ENCODE measurements at regions not wholly inside any gene's neighbourhood (a gene's known extent, or its start where the extent isn't known, plus 50 kb on each side); places are given as distances from the start of the nearest gene placed in this dataset.

DNA sequence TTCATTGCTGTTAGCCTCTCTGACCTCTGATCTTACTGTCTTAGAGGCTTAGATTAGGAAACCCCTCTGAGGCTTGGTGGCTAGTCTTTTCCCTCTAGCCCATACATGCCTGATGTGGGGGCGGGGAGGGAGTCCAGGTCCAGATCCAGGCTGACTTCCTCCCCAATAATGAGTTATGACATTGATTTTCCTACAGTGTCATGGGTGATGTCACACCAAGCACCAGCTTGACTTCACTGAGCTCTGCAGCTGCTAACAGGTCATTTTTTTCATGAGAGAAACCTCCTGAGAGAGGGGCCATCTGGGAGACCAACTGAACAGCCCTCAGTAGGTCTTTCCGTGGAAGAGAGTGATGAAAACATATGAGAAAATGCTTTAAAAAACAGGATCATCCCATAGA is 180.2 kb upstream of the N4BP1 start:
- peaks cover 3% of the 10 kb centered on the region for H3K9me3 ChIP-seq
- DNase-seq (ENCODE audit: low spot score in 2 of 2) = no peak
- no peak overlapping the region for H3K27ac ChIP-seq
- no peaks in the 10 kb centered on the region for H3K27me3 ChIP-seq
- H3K4me3 ChIP-seq = no peak overlapping the region
- no peak for TF ChIP-seq POLR2AphosphoS5 (IDR thresholded peaks at IDR 0.05)
- no peak for TF ChIP-seq POLR2A (IDR thresholded peaks at IDR 0.05)
- no peak for TF ChIP-seq EP300 (IDR thresholded peaks at IDR 0.05)
- TF ChIP-seq, protein P1, sequence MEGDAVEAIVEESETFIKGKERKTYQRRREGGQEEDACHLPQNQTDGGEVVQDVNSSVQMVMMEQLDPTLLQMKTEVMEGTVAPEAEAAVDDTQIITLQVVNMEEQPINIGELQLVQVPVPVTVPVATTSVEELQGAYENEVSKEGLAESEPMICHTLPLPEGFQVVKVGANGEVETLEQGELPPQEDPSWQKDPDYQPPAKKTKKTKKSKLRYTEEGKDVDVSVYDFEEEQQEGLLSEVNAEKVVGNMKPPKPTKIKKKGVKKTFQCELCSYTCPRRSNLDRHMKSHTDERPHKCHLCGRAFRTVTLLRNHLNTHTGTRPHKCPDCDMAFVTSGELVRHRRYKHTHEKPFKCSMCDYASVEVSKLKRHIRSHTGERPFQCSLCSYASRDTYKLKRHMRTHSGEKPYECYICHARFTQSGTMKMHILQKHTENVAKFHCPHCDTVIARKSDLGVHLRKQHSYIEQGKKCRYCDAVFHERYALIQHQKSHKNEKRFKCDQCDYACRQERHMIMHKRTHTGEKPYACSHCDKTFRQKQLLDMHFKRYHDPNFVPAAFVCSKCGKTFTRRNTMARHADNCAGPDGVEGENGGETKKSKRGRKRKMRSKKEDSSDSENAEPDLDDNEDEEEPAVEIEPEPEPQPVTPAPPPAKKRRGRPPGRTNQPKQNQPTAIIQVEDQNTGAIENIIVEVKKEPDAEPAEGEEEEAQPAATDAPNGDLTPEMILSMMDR (IDR thresholded peaks at IDR 0.05) = no peak
- no peaks in the 10 kb centered on the region for H3K4me1 ChIP-seq
- no peaks in the 10 kb centered on the region for H3K36me3 ChIP-seq
- 57% methylated on average over 2 of the region's 2 CpGs for WGBS

DNA sequence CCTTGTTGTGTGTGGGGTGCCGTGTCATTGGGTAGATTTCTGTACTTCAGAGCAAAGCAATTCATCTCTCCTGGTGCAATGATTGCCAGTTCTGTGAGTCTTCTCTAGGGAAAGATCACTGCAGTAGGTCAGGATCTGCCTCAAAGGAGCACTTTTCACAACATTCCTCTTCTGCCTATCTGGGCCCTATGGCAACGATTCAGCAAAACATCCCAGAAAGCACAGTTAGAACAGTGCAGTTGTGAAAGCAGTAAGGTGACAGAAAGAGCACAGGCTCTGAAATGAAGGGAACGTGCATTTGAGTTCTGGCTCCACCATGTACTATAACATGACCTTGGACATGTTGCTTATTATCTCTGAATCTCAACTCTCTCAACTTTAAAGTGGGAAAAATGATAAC is 178.5 kb upstream of the N4BP1 start:
- 64% methylated on average over 3 of the region's 3 CpGs for WGBS
- H3K27ac ChIP-seq = no peak overlapping the region
- no peaks in the 10 kb centered on the region for H3K36me3 ChIP-seq
- no peaks in the 10 kb centered on the region for H3K27me3 ChIP-seq
- DNase-seq (ENCODE audit: low spot score in 2 of 2) = no peak
- TF ChIP-seq POLR2AphosphoS5 (IDR thresholded peaks at IDR 0.05) (no peak), POLR2A (IDR thresholded peaks at IDR 0.05) (no peak), EP300 (IDR thresholded peaks at IDR 0.05) (no peak)
- TF ChIP-seq, protein P1 (IDR thresholded peaks at IDR 0.05) = no peak
- H3K4me3 ChIP-seq = no peak overlapping the region
- no peaks in the 10 kb centered on the region for H3K4me1 ChIP-seq
- H3K9me3 ChIP-seq = peaks cover 3% of the 10 kb centered on the region

DNA sequence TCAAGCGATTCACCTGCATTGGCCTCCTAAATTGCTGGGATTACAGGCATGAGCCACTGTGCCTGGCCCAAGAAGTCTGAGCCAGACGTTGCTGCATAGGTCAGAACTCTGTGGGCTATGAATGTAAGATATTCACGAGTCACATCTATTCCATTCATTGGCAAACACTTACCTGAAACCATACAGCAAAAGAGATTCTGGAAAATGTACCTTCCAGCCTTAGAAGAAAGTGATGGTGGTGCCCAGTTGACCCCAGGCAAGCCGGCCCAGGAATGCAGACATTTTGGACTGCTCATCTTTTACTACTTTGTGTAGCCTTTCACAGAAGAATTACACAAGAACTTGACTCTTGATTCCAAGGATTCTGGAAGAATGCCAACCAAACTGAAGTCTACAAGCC is 135.6 kb upstream of the N4BP1 start:
- 70% methylated on average over 3 of the region's 4 CpGs for WGBS
- H3K27ac ChIP-seq = no peak overlapping the region
- no peaks in the 10 kb centered on the region for H3K36me3 ChIP-seq
- no peaks in the 10 kb centered on the region for H3K27me3 ChIP-seq
- H3K4me3 ChIP-seq = no peak overlapping the region
- TF ChIP-seq EP300 (IDR thresholded peaks at IDR 0.05) (no peak), POLR2A (IDR thresholded peaks at IDR 0.05) (no peak), POLR2AphosphoS5 (IDR thresholded peaks at IDR 0.05) (no peak)
- TF ChIP-seq, protein P1 (IDR thresholded peaks at IDR 0.05) = no peak
- no peaks in the 10 kb centered on the region for H3K4me1 ChIP-seq
- DNase-seq (ENCODE audit: low spot score in 2 of 2) = no peak
- no peaks in the 10 kb centered on the region for H3K9me3 ChIP-seq

DNA sequence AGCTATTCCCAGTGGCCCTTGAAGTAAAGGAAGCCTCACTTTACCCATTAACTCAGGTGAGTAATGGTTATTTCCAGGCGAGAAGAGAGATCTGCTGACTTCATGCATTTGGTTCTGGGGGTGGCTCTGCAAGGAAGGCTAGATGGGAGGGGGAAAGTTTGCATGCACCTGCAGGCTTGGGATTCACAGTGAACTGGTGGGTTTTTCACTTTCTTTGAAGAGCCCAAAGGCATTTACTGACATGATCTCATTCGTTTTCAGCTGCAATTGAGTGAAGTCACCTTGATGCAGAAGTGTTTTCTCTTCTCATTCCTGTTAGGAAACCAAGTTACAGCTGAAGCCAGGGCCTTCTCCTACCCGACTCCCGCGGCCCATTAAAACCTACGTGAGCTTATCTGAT is 131.0 kb upstream of the N4BP1 start:
- Histone ChIP-seq H3K4me1 (no peaks in the 10 kb centered on the region), H3K36me3 (no peaks in the 10 kb centered on the region), H3K27me3 (no peaks in the 10 kb centered on the region), H3K27ac (no peak overlapping the region), H3K9me3 (peaks cover 3% of the 10 kb centered on the region), H3K4me3 (no peak overlapping the region)
- WGBS = 64% methylated on average over 6 of the region's 6 CpGs
- TF ChIP-seq POLR2AphosphoS5 (IDR thresholded peaks at IDR 0.05) (no peak), EP300 (IDR thresholded peaks at IDR 0.05) (no peak), POLR2A (IDR thresholded peaks at IDR 0.05) (no peak)
- TF ChIP-seq, protein P1 (IDR thresholded peaks at IDR 0.05) = no peak
- DNase-seq (ENCODE audit: low spot score in 2 of 2) = no peak

DNA sequence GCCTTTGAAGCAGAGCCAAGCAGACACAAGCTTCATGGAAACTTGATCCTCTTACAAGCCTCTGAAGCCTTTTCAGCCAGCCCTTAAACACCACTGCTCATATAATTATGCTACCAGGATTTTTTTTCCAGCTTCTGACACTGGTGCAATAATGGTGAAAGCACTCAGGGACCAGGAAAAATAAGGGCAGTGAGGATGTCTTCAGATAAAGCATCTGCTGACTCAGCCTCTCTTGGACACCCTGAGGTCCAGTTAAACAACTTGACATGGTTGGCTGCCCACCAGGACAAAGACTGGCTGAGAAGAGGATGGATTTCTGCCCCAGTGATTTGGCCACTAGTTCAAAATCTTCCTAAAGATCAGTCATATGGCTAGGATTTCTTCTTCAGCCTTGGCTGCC is 124.2 kb upstream of the N4BP1 start:
- Histone ChIP-seq H3K4me1 (no peaks in the 10 kb centered on the region), H3K36me3 (no peaks in the 10 kb centered on the region), H3K4me3 (no peak overlapping the region), H3K27ac (no peak overlapping the region), H3K27me3 (no peaks in the 10 kb centered on the region), H3K9me3 (peaks cover 3% of the 10 kb centered on the region)
- DNase-seq (ENCODE audit: low spot score in 2 of 2) = no peak
- TF ChIP-seq POLR2AphosphoS5 (IDR thresholded peaks at IDR 0.05) (no peak), POLR2A (IDR thresholded peaks at IDR 0.05) (no peak), EP300 (IDR thresholded peaks at IDR 0.05) (no peak)
- TF ChIP-seq, protein P1 (IDR thresholded peaks at IDR 0.05) = no peak

Data from suprapubic skin (tissue), 4 donors.